Non-pigmented ciliary epithelial cell (primary cell): ENCODE measurements at regions not wholly inside any gene's neighbourhood (a gene's known extent, or its start where the extent isn't known, plus 50 kb on each side); places are given as distances from the start of the nearest gene placed in this dataset.
"Not testable (repeated sequence)": the region's sequence is repeated elsewhere in the genome, so short reads cannot be mapped to it uniquely, and the experiment has no call there.

Experiments used
- DNase-seq: peaks from one replicate; pipeline ENCODE4 v3.0.0-alpha.2; 2010; ENCODE audit warnings: low read depth

- no peak for DNase-seq
These were observed 68.2 kb downstream of the ATP23 start for GRCh38 chr12:58009405-58010195.

GRCh38 chr12:58011676-58012075, 70.3 kb downstream of the ATP23 start:
- DNase-seq, result no peak

- not testable (repeated sequence) for DNase-seq
These were observed 81.1 kb downstream of the ATP23 start for GRCh38 chr12:58022379-58023020.

- DNase-seq, result no peak
These were observed 84.1 kb downstream of the ATP23 start for GRCh38 chr12:58025431-58025830.

GRCh38 chr12:58026426-58026825, 85.1 kb downstream of the ATP23 start:
- DNase-seq, result no peak

- no peak for DNase-seq
These were observed 85.8 kb downstream of the ATP23 start for GRCh38 chr12:58026897-58027891.

- no peak for DNase-seq
These were observed 86.9 kb downstream of the ATP23 start for GRCh38 chr12:58028294-58028693.

- no peak for DNase-seq
These were observed 87.9 kb downstream of the ATP23 start for GRCh38 chr12:58029260-58029659.

GRCh38 chr12:58030566-58031279, 89.4 kb downstream of the ATP23 start:
- no peak for DNase-seq

GRCh38 chr12:58032156-58032555, 90.8 kb downstream of the ATP23 start:
- no peak for DNase-seq

GRCh38 chr12:58033831-58034230, 92.5 kb downstream of the ATP23 start:
- DNase-seq, result no peak

- no peak for DNase-seq
These were observed 92.9 kb downstream of the ATP23 start for GRCh38 chr12:58034311-58034710.

GRCh38 chr12:58034712-58035111, 93.3 kb downstream of the ATP23 start:
- no peak for DNase-seq

- no peak for DNase-seq
These were observed 100.1 kb downstream of the ATP23 start for GRCh38 chr12:58041441-58041840.

- DNase-seq, result no peak
These were observed 103.6 kb downstream of the ATP23 start for GRCh38 chr12:58044966-58045365.

GRCh38 chr12:58046271-58046670, 104.9 kb downstream of the ATP23 start:
- no peak for DNase-seq

- no peak for DNase-seq
These were observed 110.0 kb downstream of the ATP23 start for GRCh38 chr12:58051378-58051777.

- no peak for DNase-seq
These were observed 123.3 kb downstream of the ATP23 start for GRCh38 chr12:58064666-58065065.

- DNase-seq, result no peak
These were observed 124.9 kb downstream of the ATP23 start for GRCh38 chr12:58066296-58066695.

GRCh38 chr12:58067610-58068387, 126.4 kb downstream of the ATP23 start:
- peak; percentile 89 for DNase-seq

- no peak for DNase-seq
These were observed 127.3 kb downstream of the ATP23 start for GRCh38 chr12:58068706-58069105.
